GM15510 (cell line): ENCODE measurements at regions not wholly inside any gene's neighbourhood (a gene's known extent, or its start where the extent isn't known, plus 50 kb on each side); places are given as distances from the start of the nearest gene placed in this dataset.

Experiments
- POLR2A ChIP-seq: IDR thresholded peaks from 3 replicates; pipeline ENCODE4 v1.6.1; 2011; ENCODE audit warnings: borderline replicate concordance; ENCODE audit not compliant: insufficient read length; ENCODE audit errors: extremely low read depth

DNA sequence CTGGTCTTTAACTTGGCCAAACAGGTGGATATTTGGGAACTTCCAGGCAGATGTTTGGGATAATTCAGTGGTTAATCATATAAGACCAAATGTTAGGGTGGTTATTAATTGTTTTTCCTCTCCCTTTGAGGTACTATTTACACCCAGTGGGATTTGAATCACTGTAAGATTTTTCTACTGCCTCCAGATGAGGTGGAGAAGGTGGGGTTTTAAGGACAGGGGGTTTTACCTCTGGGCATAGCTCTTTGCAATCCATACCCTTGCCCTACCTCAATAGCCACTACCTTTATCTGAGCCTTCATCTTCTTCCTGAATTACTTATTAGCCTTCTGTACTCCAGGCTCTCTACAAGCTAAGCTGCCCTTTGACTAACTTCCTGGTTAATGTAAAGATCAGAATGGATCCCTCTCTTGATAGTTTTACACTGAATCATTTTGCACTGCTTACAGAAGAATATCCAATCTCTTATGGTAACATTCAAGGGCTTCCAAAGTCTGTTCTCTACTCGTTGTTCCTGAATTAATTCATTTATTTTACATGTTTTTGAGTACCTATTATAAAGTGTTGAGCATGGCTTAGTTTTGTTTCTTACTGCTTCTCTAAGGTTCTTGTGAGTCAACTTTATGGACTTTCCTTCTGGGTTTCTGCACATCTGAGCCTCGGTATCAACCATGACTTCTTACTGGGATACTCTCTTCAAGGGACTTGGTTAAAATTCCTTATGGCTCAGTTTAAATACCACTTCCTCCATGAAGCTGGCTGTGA lies 331.2 kb upstream of the TBL1XR1 start:
- TF ChIP-seq POLR2A: no peak

DNA sequence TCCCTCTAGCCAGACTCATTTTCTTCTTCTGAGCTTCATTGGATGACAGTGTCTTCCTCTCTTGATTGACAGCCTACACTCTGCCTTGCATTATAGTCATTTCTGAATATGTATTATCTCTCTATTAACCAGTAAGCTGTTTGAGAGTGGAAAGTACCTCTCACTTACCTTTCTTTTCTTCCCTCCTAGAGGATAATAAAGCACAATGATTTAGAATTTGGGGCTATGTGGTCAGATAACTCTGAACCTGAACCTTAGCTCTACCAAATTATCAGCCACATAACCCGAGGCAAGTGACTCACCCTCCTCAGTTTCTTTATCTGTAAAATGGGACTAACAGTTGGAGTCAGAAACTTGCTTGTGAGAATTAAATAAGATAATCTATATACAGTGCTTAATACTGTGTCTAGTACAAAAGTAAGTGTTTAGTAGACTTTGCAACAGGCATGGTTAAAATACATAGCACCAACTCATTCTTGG lies 331.8 kb upstream of the TBL1XR1 start:
- no peak for TF ChIP-seq POLR2A

DNA sequence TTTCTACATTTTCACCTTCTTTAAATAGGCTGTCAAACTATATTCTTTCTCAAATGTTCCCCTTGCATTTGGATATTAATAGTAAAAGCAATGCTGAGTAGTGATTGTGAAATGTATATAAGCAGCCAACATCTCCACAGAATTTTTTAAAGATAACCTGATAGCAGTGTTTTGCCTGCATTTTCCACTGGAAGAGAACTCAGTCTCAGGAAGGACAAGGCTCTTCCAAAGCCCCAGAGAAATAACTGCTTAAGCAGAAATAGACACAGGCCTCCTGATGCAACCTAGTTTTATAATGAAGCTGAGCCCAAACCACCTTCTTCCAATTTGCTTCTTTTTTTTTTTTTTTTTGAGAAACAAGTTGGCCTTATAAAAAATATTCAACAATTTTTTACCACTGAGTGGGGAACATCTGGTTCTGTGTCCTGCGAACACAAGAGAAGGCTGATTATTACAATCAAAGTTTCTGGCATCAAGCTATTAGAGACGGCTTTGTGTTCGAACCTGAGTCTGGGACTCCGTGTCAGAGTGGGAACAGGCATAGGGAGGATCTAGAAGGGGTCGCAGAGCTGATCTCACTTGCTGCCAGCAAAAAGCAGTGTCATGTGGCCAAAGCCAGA lies 332.5 kb upstream of the TBL1XR1 start:
- no peak for TF ChIP-seq POLR2A

DNA sequence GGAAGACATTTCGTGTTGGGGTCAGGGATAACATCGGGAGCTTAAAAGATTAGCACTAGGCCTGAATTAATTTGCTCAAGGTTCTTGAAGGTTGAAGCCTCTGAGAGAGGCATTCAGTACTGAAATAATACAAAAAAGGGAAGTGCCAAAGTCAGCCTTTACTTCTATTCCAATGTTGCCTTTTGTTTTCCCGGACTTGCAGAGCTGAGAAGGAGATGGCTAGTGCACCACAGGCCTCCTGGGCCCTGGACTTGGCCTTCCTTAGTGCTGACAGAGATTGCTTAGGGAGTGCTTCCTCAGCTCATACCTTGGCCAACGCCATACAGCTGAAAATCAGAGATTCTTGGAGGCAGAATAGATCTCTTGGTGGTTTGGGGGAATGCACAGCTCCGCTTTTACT lies 333.6 kb upstream of the TBL1XR1 start:
- no peak for TF ChIP-seq POLR2A

DNA sequence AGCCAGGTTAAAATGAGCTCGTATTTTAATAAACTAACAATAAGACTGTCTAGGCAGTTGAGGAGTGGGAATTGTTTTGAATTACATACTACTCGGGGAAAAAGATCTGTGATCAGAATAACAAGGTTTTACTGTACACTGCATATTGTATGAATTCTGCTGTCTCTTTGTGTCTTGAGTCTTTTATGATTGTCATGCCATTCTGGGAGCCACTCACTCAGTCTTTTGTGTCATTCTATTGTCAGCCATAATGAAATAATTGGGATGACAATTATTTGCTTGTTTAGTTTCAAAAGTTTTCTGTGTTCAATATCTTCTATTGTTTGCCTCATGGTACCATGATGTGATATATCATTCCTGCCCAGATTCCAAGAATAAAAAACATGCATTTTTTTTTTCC lies 339.6 kb upstream of the TBL1XR1 start:
- TF ChIP-seq POLR2A: no peak

DNA sequence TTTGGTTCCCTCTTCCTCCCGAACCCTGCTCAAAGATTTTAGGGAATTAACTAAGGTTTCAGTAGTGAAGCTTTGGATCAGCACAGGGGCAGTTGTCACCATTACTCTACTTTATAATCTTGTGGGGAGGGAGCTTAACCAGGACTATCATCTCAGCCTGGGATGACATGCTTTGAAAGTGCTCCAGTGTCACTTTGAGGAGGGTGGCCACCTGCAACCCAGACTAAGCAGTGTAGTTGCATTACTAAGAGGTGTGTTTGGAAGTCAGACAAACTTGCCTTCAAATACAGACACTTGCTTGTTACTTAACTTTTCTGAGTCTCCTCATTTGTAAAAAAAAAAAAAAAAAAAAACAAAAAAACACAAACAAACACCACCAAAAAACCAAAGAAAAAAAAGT lies 340.3 kb upstream of the TBL1XR1 start:
- no peak for TF ChIP-seq POLR2A

DNA sequence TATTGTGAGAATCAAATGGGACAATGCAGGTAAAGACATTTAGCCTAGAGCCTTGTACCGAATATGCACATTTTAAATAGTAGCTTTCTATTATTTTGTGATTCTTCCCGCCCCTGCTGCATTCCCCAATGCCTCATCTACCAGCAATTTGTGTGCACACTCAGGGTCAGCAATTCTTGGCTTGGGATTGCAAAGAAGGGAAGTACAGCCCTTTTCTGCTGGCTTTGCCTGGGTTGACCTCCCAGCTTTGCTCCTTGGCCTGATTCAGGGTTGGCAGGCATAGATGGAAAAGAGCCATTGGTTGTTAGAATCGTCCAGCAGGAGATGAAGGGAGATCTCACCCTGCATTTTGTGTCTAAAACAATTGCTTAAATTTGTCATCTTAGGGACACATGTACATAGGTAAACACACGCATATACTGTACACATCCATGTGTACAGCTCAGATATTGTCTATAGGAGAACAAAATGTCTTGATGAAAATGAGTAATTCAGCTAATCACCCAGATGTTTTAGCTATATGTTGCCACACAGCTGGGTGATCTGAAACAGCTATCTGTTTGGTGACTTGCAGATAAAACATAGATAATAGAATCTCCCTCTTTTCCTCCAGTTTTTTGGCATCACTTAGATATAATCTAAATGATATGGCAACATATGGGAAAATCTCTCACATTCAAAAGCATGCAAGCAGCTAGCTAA lies 340.9 kb upstream of the TBL1XR1 start:
- TF ChIP-seq POLR2A: no peak

DNA sequence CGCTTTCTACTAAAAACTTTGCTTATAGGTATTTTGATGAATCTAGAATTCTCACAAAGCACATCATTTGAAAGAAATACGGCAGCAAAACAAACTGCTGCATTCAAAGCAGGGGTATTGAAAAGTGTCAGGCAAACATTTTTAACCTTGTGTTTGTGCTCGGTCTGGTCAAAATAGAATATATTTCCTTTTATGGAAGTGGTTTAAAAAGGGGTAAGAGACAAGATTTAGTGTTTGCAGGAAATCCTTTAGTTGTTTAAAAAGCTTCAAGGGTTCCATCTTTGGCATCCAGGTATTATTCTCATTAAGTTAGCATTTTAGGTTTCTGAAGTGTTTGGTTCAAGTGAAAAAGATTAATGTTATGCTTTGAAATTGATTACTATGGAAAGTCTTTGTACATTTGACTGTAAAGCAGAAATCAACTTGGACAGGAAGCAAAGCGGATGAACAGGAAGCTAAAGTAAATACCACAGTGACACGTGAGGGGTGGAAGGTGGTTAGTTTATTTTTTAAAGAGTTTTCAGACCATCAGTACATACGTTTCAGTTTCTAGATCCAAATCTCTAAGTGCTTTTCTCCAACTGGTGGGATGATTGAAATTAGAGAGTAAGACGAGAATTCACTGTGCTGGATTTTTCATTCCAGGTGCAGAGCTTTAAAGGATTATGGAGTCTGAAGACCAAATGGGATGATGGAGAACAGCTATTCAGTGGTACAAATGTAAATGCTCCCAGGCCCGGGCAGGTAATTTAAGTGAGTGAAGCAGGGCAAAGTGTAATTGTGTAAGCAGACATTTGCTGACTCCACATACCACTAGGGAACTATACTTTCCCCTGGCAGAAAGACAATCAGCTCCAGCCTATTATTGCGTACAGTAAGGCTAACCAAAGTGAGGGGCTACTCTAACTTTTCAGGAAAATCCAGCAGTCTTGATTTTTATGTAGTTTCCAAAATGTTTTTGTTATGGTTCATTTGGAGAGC lies 341.8 kb upstream of the TBL1XR1 start:
- TF ChIP-seq POLR2A: no peak

DNA sequence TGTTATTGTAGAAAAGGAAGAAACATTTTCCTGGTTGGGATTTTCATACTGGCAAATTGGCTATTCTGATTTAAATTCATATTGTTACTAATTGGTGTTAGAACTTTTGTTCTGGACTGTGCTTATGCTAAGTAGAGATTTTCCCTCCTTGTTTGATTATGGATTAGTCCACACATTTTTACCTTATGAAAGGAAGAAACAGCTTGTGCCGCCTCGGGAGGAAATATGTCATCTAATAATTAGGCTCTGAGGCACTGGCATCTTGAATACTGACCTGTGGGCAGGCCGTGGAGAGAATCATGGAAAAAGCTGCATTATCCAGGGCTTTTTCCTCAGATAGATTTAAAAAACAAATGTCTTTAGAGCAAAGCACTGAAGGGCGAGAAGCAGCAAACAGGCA lies 344.3 kb upstream of the TBL1XR1 start:
- TF ChIP-seq POLR2A: no peak

DNA sequence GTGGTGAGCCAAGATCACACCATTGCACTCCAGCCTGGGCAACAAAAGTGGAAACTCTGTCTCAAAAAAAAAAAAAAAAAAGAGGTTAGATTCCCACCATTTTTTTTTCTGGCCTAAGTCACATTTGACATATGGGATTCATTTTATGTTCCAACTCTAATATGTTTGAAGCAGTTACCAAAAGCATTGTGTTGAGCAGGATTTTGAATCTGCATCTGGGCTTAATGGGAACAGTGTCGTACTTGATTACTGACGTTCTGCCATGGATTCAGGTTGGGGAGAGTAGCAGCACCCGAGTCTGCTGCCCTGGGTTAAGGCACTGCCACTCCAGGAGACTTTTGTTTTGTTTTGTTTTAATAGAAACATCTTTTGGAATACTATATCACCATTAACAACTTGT lies 348.7 kb upstream of the TBL1XR1 start:
- no peak for TF ChIP-seq POLR2A

DNA sequence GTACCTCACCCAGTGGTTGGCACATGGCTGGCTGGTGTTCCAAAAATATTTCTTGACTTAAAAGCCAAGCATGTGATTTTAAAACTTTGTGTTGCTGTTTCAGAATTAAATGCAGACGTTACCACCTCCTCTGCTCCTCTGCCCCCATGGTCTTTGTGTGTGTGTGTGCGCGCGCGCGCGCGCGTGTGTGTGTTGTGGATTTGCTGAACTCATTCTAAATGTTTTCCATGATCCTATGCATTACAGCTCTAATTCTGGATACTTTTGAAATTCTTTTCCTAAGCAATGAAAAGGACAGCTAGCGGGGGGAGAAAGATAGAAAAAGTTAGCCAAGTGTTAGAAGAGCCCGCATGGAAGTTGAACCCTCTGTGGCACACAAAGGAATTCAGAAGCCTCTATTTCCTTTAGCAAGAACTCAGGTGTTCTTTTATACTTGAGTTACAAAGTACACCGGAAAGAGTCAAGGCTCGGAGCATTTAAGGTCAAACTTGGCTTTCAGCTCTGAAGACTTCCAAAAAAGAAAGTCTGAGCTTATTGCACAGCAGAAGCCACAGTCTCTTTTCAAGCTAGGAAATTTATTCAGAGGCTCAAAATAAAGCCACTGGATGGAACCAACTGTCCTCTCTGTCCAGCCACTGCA lies 350.5 kb upstream of the TBL1XR1 start:
- no peak for TF ChIP-seq POLR2A

DNA sequence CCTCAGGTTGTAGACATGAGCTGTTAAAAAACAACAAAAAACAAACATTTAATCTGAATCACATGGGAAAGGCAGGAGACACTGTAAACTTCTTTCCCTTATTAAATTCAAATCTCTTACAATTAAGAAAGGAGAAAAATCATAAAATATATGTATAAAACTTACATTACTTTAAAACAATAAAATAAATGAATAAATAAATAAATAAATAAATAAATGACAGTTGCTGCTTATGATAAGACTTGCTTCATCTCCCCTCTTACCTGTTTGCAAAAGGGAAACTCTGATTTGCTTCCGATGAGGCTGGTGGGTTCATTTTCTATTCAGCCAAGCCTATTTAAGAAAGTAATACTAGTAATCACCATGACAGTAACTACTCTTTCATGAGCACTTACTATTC lies 353.4 kb upstream of the TBL1XR1 start:
- TF ChIP-seq POLR2A: no peak

DNA sequence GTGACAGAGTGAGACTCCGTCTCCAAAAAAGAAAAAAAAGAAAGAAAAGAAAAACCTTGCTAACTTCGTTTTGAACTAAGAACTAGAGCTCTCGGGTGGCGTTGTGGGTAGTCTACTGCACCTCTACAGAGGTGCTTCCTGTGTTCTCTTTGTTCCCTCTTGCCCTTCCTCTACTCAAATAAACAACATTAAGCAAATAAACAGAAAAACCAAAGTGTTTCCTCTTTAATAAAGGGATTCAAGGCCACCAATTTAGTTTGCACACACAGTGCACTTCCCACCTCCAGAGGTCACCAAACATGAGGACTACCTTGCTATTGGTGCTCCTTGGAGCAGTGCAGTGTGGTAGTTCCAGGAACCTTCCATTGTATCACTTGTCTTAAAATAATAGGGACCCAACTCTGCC lies 354.2 kb upstream of the TBL1XR1 start:
- TF ChIP-seq POLR2A: no peak

DNA sequence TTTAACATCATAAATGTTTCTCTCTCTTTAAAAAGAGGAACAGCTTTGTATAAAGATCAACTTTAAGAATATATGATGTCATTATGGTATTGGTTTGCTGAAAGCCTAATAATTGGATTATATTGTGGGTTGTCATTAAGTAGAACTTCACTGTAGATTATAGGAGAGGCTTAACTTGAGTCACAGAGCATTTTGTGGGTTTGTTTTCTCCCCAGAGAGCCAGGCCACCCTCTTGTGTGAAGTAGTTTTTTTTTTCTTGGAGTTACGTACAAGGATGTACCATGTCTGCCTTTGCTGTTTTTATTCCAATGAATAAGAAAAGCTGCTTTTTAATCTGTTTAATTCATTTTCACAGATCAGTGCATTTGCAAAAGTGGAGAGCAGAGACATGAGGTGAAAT lies 354.8 kb upstream of the TBL1XR1 start:
- TF ChIP-seq POLR2A: no peak
